GM21529 (cell line): ENCODE measurements at regions not wholly inside any gene's neighbourhood (a gene's known extent, or its start where the extent isn't known, plus 50 kb on each side); places are given as distances from the start of the nearest gene placed in this dataset.

ENCODE experiments used
- ATAC-seq: cut with Tn5 transposase; IDR thresholded peaks from one replicate; pipeline ENCODE4 v1.9.1; 2021; ENCODE audit not compliant: unreplicated experiment

DNA sequence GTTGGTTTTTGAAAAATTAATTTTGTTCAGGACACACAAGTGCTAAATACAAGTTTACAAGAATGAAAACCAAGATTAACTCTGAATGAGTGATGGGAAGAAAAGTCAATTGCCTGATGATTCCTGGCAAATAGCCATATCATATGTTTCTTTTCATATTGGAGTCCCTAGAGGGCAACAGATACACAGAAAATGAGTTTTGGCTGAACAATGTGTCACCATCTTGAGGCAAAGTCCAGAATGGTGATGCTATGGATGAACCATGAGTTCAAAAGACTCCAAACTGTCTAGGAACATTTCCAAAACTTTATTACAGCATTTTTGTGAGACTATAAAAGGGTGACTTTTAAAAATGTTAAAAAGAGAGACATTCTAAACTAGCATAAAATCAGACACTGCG, 382.9 kb downstream of the TMEM161B start:
- no peak for ATAC-seq

DNA sequence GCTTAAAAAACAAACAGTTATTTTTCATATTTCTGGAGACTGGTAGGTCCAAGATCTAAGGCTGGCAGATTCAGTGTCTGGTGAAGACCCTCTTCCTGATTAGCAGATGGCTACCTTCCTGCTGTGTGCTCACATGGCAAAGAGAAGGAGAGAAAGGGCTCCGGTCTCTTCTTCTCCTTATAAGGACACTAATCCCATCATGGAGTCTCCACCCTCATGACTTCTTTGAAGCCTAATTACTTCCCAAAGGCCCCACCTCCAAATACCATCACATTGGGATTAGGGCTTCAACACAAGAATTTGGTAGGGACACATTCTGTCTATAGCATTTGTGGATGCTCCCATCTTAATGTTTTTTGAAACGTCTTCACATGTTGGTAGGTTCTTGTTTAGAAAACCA, 391.1 kb downstream of the TMEM161B start:
- no peak for ATAC-seq

GRCh38 chr5:87877023-87877422, 391.6 kb downstream of the TMEM161B start:
- ATAC-seq = no peak

GRCh38 chr5:87876616-87877015, 392.0 kb downstream of the TMEM161B start:
- no peak for ATAC-seq

DNA sequence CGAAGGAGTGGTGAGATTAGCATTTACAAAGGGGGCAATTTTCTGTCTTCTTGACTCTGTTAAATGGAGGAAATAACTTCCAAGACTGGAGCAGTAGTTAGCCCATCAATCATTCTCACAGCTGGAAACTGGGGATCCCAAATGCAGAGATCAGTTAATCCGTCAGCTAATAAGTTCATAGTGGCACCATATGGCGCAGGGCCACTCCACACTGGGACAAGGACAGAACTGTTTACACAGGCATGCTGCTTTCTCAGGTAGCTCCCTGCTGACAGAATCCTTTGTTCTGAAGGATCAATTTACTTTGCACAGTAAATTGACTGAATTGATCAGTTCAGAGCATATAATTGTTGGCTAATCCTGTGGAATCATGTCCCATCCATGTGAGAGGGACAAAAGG, 395.7 kb downstream of the TMEM161B start:
- no peak for ATAC-seq

GRCh38 chr5:87868792-87869191, 399.9 kb downstream of the TMEM161B start:
- ATAC-seq = no peak

- ATAC-seq = no peak
Measured at GRCh38 chr5:87867281-87867680, 401.4 kb downstream of the TMEM161B start.

GRCh38 chr5:87853541-87853940, 415.1 kb downstream of the TMEM161B start:
- no peak for ATAC-seq

- no peak for ATAC-seq
Measured at GRCh38 chr5:87851603-87852002, 417.0 kb downstream of the TMEM161B start.

DNA sequence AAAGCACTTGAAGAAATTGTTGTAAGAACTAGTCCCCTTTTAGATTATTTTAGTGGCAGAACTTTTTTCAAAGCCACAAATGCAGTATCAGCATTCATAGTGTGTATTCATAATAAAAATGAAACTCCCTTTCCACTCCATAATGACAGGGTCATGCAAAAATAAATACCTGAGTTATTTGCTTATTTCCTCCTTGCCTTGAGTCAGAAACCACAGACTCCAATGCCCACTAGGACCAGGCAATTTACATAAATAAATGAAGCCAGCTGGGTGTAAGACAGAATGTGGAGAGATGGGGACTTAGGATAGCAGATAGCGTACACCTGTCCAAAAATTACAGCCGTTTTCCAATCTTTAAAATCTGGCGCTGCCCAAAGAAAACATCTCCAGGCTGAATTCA, 417.8 kb downstream of the TMEM161B start:
- ATAC-seq = no peak

GRCh38 chr5:87845734-87846133, 422.9 kb downstream of the TMEM161B start:
- ATAC-seq = no peak

DNA sequence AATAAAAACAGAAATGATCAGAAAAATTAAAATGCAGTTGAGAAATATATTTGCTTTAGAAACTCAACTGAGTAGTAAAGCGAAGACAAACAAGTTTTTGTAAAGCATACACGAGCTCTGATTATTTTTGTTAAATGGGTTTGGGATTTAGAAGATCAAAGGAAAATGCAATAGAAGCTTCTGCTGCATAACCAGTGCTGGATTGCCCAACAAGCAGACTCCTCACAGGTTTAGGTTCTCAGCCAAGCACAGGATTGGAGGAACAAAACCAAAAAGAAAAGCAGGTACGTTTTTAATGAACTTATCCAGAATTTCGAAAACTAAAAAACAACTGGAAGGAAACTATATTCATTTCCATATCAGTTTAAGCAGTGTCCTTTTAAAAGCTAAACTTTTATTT, 423.8 kb downstream of the TMEM161B start:
- ATAC-seq = no peak

- ATAC-seq = no peak
Measured at GRCh38 chr5:87844449-87844848, 424.2 kb downstream of the TMEM161B start.

DNA sequence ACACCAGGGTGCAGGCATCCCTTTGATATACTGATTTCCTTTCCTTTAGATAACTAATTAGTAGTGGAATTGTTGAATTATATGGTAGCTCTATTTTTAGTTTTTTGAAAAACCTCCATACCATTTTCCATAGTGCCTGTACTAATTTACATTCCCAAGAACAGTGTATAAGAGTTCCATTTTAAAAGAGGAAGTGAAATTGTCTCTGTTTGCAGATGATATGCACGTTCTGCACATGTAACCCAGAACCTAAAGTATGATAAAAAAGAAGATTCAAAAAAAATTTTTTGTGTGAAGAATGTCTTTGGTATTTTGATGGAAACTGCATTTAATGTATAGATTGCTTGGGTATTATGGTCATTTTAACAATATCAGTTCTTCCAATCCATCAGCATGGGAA, 424.0 kb upstream of the CCNH start:
- peak; percentile 51 for ATAC-seq

- no peak for ATAC-seq
Measured at GRCh38 chr5:87831499-87831898, 418.8 kb upstream of the CCNH start.

GRCh38 chr5:87829217-87829551, 416.5 kb upstream of the CCNH start:
- ATAC-seq = no peak

GRCh38 chr5:87828545-87829216, 416.0 kb upstream of the CCNH start:
- ATAC-seq = no peak

- ATAC-seq = no peak
Measured at GRCh38 chr5:87827539-87827938, 414.8 kb upstream of the CCNH start.

DNA sequence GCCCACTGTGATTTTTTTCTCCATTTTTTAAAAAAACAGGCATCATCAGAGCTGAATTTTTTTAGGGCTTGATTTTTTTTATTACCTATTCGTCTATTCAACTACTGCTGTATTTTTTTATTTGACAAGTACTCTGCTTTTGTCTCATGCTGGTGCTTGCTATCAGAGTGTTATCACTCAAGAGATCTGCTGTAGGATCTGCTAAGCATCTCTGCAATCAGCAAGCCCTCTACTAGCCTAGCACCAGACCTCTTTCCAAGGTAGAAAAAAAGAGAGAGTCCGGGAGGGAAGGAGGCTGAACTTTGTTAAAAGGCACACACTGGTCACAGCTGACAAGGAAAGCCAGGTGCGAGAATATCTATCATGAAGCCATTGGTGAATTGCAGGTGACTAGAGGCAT, 413.8 kb upstream of the CCNH start:
- no peak for ATAC-seq

- no peak for ATAC-seq
Measured at GRCh38 chr5:87825583-87825982, 412.9 kb upstream of the CCNH start.

DNA sequence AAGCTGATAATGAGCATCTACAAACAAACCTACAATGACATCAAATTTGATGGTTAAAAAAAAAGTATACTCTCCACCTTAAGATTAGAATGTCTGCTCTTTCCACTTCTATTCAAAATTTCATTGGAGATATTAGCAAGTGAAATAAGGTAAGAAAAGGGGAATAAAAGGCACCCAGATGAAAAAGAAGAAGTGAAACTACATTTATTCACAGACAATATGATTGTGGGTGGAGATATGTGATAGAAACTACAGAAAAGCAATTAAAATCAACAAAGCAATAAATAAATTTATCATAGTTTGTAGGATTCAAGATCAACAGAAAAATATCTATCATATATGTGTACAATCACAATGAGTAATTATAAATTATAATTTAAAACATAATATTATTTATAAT, 395.1 kb upstream of the CCNH start:
- no peak for ATAC-seq

DNA sequence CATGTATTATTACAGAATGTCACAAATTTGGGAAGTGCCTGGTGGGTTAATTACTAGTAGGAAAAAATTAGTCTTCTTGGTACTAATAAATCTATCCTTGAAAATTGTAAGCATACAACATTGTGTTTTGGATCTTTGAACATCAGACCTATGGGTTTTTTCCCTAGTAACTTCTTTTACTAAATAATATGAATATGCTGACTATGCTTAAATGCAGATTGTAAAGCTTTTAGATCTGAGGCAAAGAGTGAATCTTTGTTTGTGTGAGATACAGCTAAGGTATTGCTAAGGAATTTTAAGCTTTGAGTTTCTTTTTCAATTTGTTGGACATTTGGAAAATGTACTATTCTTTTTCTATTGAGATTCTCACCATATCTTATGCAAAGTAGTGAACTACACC, 390.6 kb upstream of the CCNH start:
- no peak for ATAC-seq

- no peak for ATAC-seq
Measured at GRCh38 chr5:87791869-87792268, 379.1 kb upstream of the CCNH start.

DNA sequence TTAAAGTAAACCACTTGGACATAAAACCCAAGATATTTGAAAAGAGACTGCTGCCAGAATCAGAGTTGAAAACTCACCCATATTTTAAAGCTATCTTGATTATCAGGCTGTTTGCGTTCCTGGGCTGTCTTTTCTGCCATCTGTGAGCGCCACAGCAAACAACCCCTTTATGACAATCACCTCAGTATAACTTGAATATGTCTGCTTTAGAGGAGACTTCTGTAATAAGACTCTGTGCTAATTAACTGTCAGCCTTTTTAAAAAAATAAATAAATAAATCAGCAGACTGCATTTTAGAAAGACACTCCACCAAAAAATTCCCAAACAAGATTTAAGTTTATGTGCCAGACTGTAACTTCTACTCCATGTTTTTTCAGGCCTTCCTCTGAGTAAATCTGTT, 375.7 kb upstream of the CCNH start:
- ATAC-seq = no peak
